Fibroblast of skin of left quadriceps (primary cell): ENCODE measurements at regions not wholly inside any gene's neighbourhood (a gene's known extent, or its start where the extent isn't known, plus 50 kb on each side); places are given as distances from the start of the nearest gene placed in this dataset.
A peak's percentile ranks its signal among the peaks of the same experiment; 100 is the strongest.
"Not testable (repeated sequence)": the region's sequence is repeated elsewhere in the genome, so short reads cannot be mapped to it uniquely, and the experiment has no call there.

Experiments
- DNase-seq, 2 experiments: peaks; one replicate each; pipeline ENCODE4 v3.0.0-alpha.2; 2013; ENCODE audit warnings: low read depth in 2 of 2

- no peak for DNase-seq
These were observed 1208.5 kb upstream of the ADGRL4 start for GRCh38 chr1:80214888-80215540.

GRCh38 chr1:80212948-80213347 lies 1206.4 kb upstream of the ADGRL4 start:
- no peak for DNase-seq

- peak; percentile 61 to 62 for DNase-seq
These were observed 1205.3 kb upstream of the ADGRL4 start for GRCh38 chr1:80211691-80212380.

GRCh38 chr1:80202118-80202517 lies 1195.6 kb upstream of the ADGRL4 start:
- DNase-seq: no peak

GRCh38 chr1:80194221-80194620 lies 1187.7 kb upstream of the ADGRL4 start:
- DNase-seq: no peak

- no peak for DNase-seq
These were observed 1174.9 kb upstream of the ADGRL4 start for GRCh38 chr1:80181418-80181817.

- DNase-seq: no peak
These were observed 1165.1 kb upstream of the ADGRL4 start for GRCh38 chr1:80171631-80172030.

GRCh38 chr1:80170811-80171485 lies 1164.4 kb upstream of the ADGRL4 start:
- DNase-seq: peak in 1 of 2 experiments; percentile 8

GRCh38 chr1:80164150-80164549 lies 1157.6 kb upstream of the ADGRL4 start:
- no peak for DNase-seq

- DNase-seq: no peak
These were observed 1157.2 kb upstream of the ADGRL4 start for GRCh38 chr1:80163686-80164085.

GRCh38 chr1:80158771-80159170 lies 1152.2 kb upstream of the ADGRL4 start:
- DNase-seq: no peak

- DNase-seq: no peak
These were observed 1151.7 kb upstream of the ADGRL4 start for GRCh38 chr1:80158266-80158665.

- DNase-seq: no peak
These were observed 1148.8 kb upstream of the ADGRL4 start for GRCh38 chr1:80155371-80155770.

- no peak for DNase-seq
These were observed 1147.6 kb upstream of the ADGRL4 start for GRCh38 chr1:80154176-80154575.

- no peak for DNase-seq
These were observed 1147.2 kb upstream of the ADGRL4 start for GRCh38 chr1:80153762-80154161.

GRCh38 chr1:80143361-80143760 lies 1136.8 kb upstream of the ADGRL4 start:
- no peak for DNase-seq

- DNase-seq: not testable (repeated sequence)
These were observed 1131.5 kb upstream of the ADGRL4 start for GRCh38 chr1:80137946-80138602.

GRCh38 chr1:80113168-80114038 lies 1106.9 kb upstream of the ADGRL4 start:
- DNase-seq: no peak

- DNase-seq: no peak
These were observed 1094.6 kb upstream of the ADGRL4 start for GRCh38 chr1:80101159-80101558.

GRCh38 chr1:80099713-80100112 lies 1093.2 kb upstream of the ADGRL4 start:
- DNase-seq: no peak

GRCh38 chr1:80085067-80085466 lies 1078.5 kb upstream of the ADGRL4 start:
- DNase-seq: no peak
